HEK293 (cell line): ENCODE measurements at regions not wholly inside any gene's neighbourhood (a gene's known extent, or its start where the extent isn't known, plus 50 kb on each side); places are given as distances from the start of the nearest gene placed in this dataset.

Experiments
- CTCF ChIA-PET: fragments of 350-600 bp; formaldehyde crosslinking; extraction: SDS; loops from one replicate; lab custom pipeline; 2021; ENCODE audit warnings: antibody characterized with exemption; lab: Yijun Ruan, JAX
- POLR2A ChIA-PET: fragments of 300-600 bp; formaldehyde crosslinking; extraction: SDS; loops from one replicate; lab custom pipeline; 2020; ENCODE audit warnings: antibody characterized with exemption, inconsistent platforms; lab: Yijun Ruan, JAX
- H3K27ac ChIP-seq: fragments of 200-500 bp; sonication (Bioruptor generic); 2 replicates; pipeline ENCODE4 v1.5.1; 2014; ENCODE audit warnings: low read depth, low read length, control low read depth, inconsistent platforms; ENCODE audit errors: extremely low read depth
- H3K36me3 ChIP-seq, 2 experiments: fragments of 200-500 bp in 1 of 2; sonication (Bioruptor generic) in 1 of 2; 1 replicate in 1 of 2; 2 replicates in 1 of 2; pipeline ENCODE4 v1.5.1; 2014 to 2017; ENCODE audit warnings: inconsistent platforms in 2 of 2, low read length in 2 of 2; ENCODE audit not compliant: control insufficient read depth in 2 of 2, insufficient read depth in 1 of 2
- H3K4me1 ChIP-seq: fragments of 200-500 bp; sonication (Bioruptor generic); 2 replicates; pipeline ENCODE4 v1.5.1; 2014; ENCODE audit warnings: mild to moderate bottlenecking, low read length, inconsistent platforms; ENCODE audit not compliant: control insufficient read depth, insufficient read depth
- H3K4me3 ChIP-seq: 2 replicates; pipeline ENCODE4 v1.5.1; 2011; ENCODE audit warnings: low read depth, mild to moderate bottlenecking, control low read depth, low read length, moderate library complexity
- H3K9me3 ChIP-seq: fragments of 200-500 bp; sonication (Bioruptor generic); 2 replicates; pipeline ENCODE4 v1.5.1; 2014; ENCODE audit warnings: low read depth, low read length, inconsistent platforms; ENCODE audit not compliant: control insufficient read depth, insufficient read depth
- GLI2 ChIP-seq: fragments of 450-650 bp; formaldehyde crosslinking; IDR thresholded peaks from 2 replicates; pipeline ENCODE4; 2017; ENCODE audit warnings: missing biosample characterization, missing genetic modification characterization, low read depth, borderline replicate concordance
- RBAK ChIP-seq: fragments of 450-650 bp; formaldehyde crosslinking; IDR thresholded peaks from 2 replicates; pipeline ENCODE4 v1.5.1; 2016; ENCODE audit warnings: missing biosample characterization, missing genetic modification characterization
- SCRT1 ChIP-seq: fragments of 450-650 bp; formaldehyde crosslinking; IDR thresholded peaks from 2 replicates; pipeline ENCODE4 v1.5.1; 2016; ENCODE audit warnings: missing biosample characterization, missing genetic modification characterization, borderline replicate concordance
- ZFP69B ChIP-seq: fragments of 450-650 bp; formaldehyde crosslinking; IDR thresholded peaks from 2 replicates; pipeline ENCODE4 v1.5.1; 2016; ENCODE audit warnings: missing biosample characterization, missing genetic modification characterization
- ZNF146 ChIP-seq: fragments of 450-650 bp; formaldehyde crosslinking; IDR thresholded peaks from 2 replicates; pipeline ENCODE4 v1.5.1; 2016; ENCODE audit warnings: missing biosample characterization, missing genetic modification characterization
- ZNF174 ChIP-seq: fragments of 450-650 bp; formaldehyde crosslinking; IDR thresholded peaks from 2 replicates; pipeline ENCODE4 v1.5.0; 2017; ENCODE audit warnings: missing biosample characterization, mild to moderate bottlenecking, missing genetic modification characterization
- ZNF24 ChIP-seq: fragments of 450-650 bp; formaldehyde crosslinking; IDR thresholded peaks from 2 replicates; pipeline ENCODE4 v1.5.1; 2016; ENCODE audit warnings: missing biosample characterization, missing genetic modification characterization
- ZNF292 ChIP-seq: fragments of 450-650 bp; formaldehyde crosslinking; IDR thresholded peaks from 2 replicates; pipeline ENCODE4 v1.5.1; 2016; ENCODE audit warnings: low read depth, missing biosample characterization, missing genetic modification characterization, borderline replicate concordance
- ZNF548 ChIP-seq: fragments of 450-650 bp; formaldehyde crosslinking; IDR thresholded peaks from 2 replicates; pipeline ENCODE4 v1.5.1; 2016; ENCODE audit warnings: missing biosample characterization, missing genetic modification characterization
- ZNF558 ChIP-seq: fragments of 450-650 bp; formaldehyde crosslinking; IDR thresholded peaks from 2 replicates; pipeline ENCODE4 v1.5.1; 2016; ENCODE audit warnings: missing biosample characterization, missing genetic modification characterization
- ZNF560 ChIP-seq: fragments of 450-650 bp; formaldehyde crosslinking; IDR thresholded peaks from 2 replicates; pipeline ENCODE4 v1.5.1; 2017; ENCODE audit warnings: missing biosample characterization, missing genetic modification characterization, borderline replicate concordance
- ZNF571 ChIP-seq: fragments of 450-650 bp; formaldehyde crosslinking; IDR thresholded peaks from 2 replicates; pipeline ENCODE4 v1.5.0; 2017; ENCODE audit warnings: missing biosample characterization, missing genetic modification characterization
- TF ChIP-seq, protein P1 (sequence below): fragments of 450-650 bp; formaldehyde crosslinking; IDR thresholded peaks from 2 replicates; pipeline ENCODE4 v1.5.1; 2017; ENCODE audit warnings: missing biosample characterization, missing genetic modification characterization
- TF ChIP-seq, protein P2 (sequence below): fragments of 450-650 bp; formaldehyde crosslinking; IDR thresholded peaks from 2 replicates; pipeline ENCODE4 v1.5.1; 2016; ENCODE audit warnings: missing biosample characterization, missing genetic modification characterization
- TF ChIP-seq, protein P3 (sequence below): fragments of 450-650 bp; formaldehyde crosslinking; IDR thresholded peaks from 2 replicates; pipeline ENCODE4 v1.5.1; 2016; ENCODE audit warnings: missing biosample characterization, missing genetic modification characterization
- TF ChIP-seq, protein P4 (sequence below): fragments of 450-650 bp; formaldehyde crosslinking; IDR thresholded peaks from 2 replicates; pipeline ENCODE4 v1.5.1; 2016; ENCODE audit warnings: missing biosample characterization, missing genetic modification characterization, low read depth

DNA sequence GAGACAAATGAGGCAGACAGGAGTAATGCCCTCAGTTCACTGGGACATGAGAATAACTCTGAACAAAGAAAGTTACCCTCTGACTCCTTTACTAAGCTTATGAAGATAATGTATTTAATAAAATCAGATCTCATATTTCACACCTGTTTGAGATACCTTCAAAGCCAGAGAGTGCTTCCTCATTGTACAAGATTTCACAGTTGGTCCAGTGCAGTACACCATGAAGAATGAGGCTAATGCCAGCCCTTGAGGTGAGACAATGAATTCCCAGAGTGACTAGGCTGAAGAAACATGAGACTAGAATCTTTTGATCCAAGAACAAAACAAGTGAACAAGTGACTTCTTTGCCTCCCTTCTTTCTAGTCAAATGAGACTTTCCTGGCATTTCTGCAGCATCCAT, 1133.8 kb downstream of the TUSC7 start:
- no peaks in the 10 kb centered on the region for H3K36me3 ChIP-seq
- CTCF ChIA-PET: no interaction called here
- POLR2A ChIA-PET: no interaction called here

DNA sequence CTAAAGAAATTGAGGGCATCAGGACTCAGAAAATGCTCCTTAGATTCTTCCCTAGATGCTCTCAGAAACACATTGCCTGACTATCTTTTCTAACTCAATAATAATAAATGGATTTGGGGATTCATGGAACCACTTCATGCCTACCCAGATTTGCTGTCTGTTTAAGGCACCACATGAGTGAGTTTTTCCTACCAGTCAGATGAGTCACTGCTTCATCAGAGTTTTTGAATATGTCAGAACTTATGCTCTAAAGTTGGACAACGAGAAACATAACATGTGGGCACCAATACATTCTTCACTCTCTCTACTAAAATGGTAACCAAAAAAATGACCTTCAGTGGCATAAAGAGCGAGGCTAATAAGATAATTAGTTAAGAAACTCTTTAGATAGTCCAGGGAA, 1135.1 kb downstream of the TUSC7 start:
- no peaks in the 10 kb centered on the region for H3K36me3 ChIP-seq
- TF ChIP-seq, protein P1, sequence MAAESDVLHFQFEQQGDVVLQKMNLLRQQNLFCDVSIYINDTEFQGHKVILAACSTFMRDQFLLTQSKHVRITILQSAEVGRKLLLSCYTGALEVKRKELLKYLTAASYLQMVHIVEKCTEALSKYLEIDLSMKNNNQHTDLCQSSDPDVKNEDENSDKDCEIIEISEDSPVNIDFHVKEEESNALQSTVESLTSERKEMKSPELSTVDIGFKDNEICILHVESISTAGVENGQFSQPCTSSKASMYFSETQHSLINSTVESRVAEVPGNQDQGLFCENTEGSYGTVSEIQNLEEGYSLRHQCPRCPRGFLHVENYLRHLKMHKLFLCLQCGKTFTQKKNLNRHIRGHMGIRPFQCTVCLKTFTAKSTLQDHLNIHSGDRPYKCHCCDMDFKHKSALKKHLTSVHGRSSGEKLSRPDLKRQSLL (tag by site-specific recombination): no peak
- TF ChIP-seq ZNF560 (tag by site-specific recombination) (no peak), ZNF146 (no peak), GLI2 (tag by site-specific recombination) (no peak), ZNF571 (tag by site-specific recombination) (no peak), ZNF24 (tag by site-specific recombination) (no peak), ZNF548 (tag by site-specific recombination) (no peak), ZNF174 (tag by site-specific recombination) (no peak), SCRT1 (tag by site-specific recombination) (no peak)
- TF ChIP-seq, protein P2, sequence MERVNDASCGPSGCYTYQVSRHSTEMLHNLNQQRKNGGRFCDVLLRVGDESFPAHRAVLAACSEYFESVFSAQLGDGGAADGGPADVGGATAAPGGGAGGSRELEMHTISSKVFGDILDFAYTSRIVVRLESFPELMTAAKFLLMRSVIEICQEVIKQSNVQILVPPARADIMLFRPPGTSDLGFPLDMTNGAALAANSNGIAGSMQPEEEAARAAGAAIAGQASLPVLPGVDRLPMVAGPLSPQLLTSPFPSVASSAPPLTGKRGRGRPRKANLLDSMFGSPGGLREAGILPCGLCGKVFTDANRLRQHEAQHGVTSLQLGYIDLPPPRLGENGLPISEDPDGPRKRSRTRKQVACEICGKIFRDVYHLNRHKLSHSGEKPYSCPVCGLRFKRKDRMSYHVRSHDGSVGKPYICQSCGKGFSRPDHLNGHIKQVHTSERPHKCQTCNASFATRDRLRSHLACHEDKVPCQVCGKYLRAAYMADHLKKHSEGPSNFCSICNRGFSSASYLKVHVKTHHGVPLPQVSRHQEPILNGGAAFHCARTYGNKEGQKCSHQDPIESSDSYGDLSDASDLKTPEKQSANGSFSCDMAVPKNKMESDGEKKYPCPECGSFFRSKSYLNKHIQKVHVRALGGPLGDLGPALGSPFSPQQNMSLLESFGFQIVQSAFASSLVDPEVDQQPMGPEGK (tag by site-specific recombination): no peak
- no peak overlapping the region for H3K27ac ChIP-seq
- no peaks in the 10 kb centered on the region for H3K9me3 ChIP-seq
- H3K4me3 ChIP-seq: no peak overlapping the region
- peaks cover 3% of the 10 kb centered on the region; the same call in 1 of the 2 replicates for H3K4me1 ChIP-seq
- ChIA-PET POLR2A (no interaction called here), CTCF (no interaction called here)

More for the DNA sequence above, 1133.8 kb downstream of the TUSC7 start:
- TF ChIP-seq, protein P3, sequence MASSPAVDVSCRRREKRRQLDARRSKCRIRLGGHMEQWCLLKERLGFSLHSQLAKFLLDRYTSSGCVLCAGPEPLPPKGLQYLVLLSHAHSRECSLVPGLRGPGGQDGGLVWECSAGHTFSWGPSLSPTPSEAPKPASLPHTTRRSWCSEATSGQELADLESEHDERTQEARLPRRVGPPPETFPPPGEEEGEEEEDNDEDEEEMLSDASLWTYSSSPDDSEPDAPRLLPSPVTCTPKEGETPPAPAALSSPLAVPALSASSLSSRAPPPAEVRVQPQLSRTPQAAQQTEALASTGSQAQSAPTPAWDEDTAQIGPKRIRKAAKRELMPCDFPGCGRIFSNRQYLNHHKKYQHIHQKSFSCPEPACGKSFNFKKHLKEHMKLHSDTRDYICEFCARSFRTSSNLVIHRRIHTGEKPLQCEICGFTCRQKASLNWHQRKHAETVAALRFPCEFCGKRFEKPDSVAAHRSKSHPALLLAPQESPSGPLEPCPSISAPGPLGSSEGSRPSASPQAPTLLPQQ (tag by site-specific recombination): no peak
- TF ChIP-seq ZFP69B (tag by site-specific recombination): no peak
- TF ChIP-seq, protein P4, sequence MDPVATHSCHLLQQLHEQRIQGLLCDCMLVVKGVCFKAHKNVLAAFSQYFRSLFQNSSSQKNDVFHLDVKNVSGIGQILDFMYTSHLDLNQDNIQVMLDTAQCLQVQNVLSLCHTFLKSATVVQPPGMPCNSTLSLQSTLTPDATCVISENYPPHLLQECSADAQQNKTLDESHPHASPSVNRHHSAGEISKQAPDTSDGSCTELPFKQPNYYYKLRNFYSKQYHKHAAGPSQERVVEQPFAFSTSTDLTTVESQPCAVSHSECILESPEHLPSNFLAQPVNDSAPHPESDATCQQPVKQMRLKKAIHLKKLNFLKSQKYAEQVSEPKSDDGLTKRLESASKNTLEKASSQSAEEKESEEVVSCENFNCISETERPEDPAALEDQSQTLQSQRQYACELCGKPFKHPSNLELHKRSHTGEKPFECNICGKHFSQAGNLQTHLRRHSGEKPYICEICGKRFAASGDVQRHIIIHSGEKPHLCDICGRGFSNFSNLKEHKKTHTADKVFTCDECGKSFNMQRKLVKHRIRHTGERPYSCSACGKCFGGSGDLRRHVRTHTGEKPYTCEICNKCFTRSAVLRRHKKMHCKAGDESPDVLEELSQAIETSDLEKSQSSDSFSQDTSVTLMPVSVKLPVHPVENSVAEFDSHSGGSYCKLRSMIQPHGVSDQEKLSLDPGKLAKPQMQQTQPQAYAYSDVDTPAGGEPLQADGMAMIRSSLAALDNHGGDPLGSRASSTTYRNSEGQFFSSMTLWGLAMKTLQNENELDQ (tag by site-specific recombination): no peak
- TF ChIP-seq ZNF558 (tag by site-specific recombination): no peak
- no peak for TF ChIP-seq RBAK (tag by site-specific recombination)
- no peak for TF ChIP-seq ZNF292 (tag by site-specific recombination)
- TF ChIP-seq, all 188 proteins: peak for 0
- no peak overlapping the region for H3K4me3 ChIP-seq
- H3K4me1 ChIP-seq: peaks cover 3% of the 10 kb centered on the region; the same call in 1 of the 2 replicates
- no peaks in the 10 kb centered on the region for H3K9me3 ChIP-seq
- no peak overlapping the region for H3K27ac ChIP-seq
